GM19372 (cell line): ENCODE measurements at regions not wholly inside any gene's neighbourhood (a gene's known extent, or its start where the extent isn't known, plus 50 kb on each side); places are given as distances from the start of the nearest gene placed in this dataset.
"Not testable (repeated sequence)": the region's sequence is repeated elsewhere in the genome, so short reads cannot be mapped to it uniquely, and the experiment has no call there.

Source experiments
- ATAC-seq: cut with Tn5 transposase; IDR thresholded peaks from one replicate; pipeline ENCODE4 v1.9.1; 2021; ENCODE audit warnings: mild to moderate bottlenecking, low read depth, moderate library complexity; ENCODE audit not compliant: unreplicated experiment

DNA sequence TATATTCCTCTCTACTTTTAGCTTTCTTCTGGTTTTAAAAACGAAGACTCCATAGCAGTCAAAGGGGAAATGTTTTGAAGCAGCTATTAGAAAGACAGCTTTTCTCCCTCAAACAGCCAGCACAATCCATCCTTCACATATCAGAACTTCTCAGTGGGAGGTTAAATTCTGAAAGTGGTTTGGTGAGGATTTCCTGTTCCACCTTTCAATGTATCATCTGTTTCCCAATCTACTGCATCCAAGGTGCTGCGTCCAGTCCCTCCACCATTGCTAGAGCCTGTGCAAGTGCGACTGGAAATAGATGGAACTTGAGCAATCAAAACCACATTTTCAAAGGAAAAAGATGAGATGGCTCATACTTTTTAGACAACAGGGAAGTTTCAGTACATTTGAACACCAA is 508.3 kb upstream of the ARID1B start:
- no peak for ATAC-seq

GRCh38 chr6:156262014-156262413 is 515.2 kb upstream of the ARID1B start:
- no peak for ATAC-seq

GRCh38 chr6:156260815-156261214 is 516.4 kb upstream of the ARID1B start:
- ATAC-seq, result no peak

GRCh38 chr6:156258981-156259380 is 518.2 kb upstream of the ARID1B start:
- ATAC-seq, result no peak

DNA sequence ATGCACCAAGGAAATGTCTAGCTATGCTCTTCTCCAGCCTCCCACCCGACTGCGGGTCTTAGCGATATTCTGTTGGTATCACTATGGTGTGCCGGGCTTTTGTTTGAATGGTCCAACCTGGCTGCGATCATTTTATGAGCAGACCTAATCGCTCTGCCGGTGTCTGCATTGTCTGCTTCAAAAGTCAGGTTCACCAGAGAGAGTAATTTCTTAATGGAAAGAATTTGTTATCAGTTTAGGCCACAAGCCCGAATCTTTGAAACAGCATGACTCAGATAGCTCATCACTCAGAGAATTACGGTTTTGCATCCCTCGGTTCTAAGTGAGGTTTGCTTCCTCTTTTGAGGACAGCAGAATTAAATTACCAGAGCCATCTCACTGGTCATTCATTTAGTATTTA is 521.0 kb upstream of the ARID1B start:
- no peak for ATAC-seq

DNA sequence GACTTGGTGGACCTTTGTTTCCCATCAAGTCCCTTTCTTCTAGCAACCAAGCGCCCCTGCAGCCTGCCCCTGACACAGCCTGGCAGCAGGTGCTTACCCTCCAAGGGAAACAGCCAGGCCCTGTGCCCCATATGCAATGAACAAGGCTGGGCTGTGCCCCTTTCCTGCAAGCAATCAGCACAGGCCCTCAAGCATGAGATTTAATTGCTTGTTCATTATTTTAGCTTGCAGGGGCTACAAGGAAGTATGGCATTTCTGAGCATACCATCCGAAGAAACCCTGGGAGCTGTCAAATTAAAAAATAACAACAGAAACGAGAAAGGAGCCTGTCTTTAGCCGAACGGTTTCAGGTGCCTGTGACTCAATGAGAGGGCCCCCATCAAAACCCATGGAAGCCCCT is 522.9 kb upstream of the ARID1B start:
- ATAC-seq, result no peak

DNA sequence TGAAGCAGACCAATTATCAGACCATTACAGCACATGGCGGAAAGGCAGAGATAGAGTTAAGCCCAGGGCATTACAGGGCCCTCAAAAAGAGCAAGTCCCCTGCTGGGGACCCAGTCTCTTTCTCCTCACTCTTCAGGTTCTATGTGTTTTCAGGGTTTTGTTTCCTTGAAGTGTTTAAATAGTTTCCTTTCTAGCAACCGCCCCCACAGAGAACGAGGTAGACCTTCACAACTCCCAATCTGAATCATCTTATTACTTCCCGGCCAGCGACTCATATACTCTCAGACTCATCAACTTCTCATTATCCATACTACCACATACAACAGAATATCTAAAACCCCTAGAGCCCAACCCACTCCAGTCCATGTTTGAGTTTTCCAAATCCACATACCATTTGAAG is 526.6 kb upstream of the ARID1B start:
- ATAC-seq, result no peak

DNA sequence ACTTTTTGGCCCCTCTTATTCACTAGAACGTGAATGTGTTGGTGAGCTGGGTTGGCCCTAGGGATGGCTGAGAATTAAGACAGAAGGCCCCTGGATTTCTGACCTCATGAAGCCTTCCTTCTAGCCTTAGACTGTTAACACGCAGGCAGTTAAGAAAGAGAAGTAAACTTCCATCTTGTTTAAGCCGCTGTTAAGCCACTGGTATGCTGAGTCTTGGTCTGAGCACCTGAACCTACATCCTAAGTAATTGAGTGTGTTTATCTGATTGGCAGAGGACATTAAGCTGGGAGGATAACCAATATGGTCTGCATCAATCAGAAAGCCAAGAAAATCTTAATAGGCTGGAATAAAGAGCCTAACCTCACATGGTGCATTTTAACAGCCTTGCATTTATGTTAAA is 535.0 kb upstream of the ARID1B start:
- ATAC-seq, result no peak

- ATAC-seq, result no peak
Observed at GRCh38 chr6:156231026-156231765, 546.0 kb upstream of the ARID1B start.

- ATAC-seq, result no peak
Observed at GRCh38 chr6:156219973-156220372, 557.2 kb upstream of the ARID1B start.

DNA sequence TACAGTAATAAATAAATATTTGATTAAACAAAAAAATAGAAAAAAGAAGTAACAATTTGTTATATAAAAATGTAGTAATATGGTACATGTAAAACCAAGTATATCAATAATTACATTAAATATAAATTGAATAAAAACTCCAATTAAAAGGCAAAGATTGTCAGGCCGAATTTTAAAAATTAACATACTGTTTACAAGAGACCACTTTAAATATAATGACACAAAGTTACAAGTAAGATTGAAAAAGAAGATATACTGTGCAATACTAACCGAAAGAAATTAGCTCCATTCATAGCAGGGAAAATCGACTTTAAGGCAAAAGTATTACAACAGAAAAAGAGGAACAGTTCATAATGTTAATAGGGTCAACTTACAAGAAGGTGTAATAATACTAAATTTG is 571.5 kb upstream of the ARID1B start:
- no peak for ATAC-seq

GRCh38 chr6:156199182-156199581 is 578.0 kb upstream of the ARID1B start:
- no peak for ATAC-seq

GRCh38 chr6:156197513-156197912 is 579.7 kb upstream of the ARID1B start:
- ATAC-seq, result no peak

GRCh38 chr6:156194981-156195380 is 582.2 kb upstream of the ARID1B start:
- ATAC-seq, result no peak

GRCh38 chr6:156193381-156193780 is 583.8 kb upstream of the ARID1B start:
- ATAC-seq, result no peak

DNA sequence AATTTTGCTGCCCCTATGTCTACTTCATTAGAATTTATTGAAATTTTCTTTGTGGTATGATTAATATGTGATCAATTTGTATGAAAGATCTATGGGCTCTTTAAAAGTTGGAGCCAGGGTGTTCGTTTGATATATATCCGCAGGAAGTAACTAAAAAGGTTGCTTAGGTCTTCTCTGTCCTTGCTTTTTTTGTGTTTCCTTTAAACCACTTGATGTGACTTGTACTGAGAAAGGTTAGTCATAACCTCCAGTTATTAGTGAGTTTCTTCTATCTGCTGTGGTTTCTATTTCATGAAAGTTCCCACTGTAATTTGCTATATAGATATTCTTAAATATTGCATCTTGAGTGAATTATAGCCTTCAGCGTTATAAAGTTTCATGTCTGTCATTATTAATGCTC is 585.3 kb upstream of the ARID1B start:
- ATAC-seq, result no peak

- ATAC-seq, result not testable (repeated sequence)
Observed at GRCh38 chr6:156191390-156191789, 585.8 kb upstream of the ARID1B start.

DNA sequence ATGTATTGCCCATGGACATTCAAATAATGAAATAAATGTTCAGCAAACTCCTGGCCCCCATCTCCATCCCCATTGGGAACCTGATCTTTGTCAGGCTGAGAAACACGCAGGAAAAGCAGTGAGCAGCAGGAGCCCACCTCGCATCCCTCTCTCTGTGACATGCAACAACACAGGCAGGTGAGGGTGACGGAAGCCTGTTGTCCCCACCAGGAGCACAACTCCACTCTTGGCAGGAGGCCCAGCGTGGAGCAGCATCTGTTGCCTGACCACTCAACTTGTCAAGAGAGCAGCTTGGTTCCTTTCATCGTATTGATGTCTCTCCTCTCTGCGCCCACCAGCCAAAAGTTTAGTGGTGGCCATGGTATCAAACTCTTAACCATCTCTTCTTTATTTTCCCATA is 586.9 kb upstream of the ARID1B start:
- no peak for ATAC-seq

- ATAC-seq, result no peak
Observed at GRCh38 chr6:156189714-156190113, 587.5 kb upstream of the ARID1B start.

DNA sequence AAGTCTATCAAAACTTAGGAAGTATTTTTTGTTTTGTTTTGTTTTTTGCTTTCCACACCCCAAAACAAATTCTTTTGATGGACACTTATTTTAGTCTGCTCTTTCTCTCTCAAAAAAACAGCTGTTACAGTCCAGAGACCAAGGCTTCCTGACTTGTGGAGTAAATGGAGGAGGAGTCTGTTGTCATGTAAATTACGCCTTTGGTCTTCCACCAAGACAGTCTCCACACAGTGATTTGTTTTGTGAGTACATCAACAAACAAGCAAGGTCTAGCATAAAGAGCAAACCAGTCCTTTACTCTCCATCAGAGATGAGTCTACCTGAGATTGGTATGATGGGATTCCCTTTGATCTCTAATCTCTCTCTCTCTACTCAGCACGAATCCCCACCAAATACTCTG is 588.0 kb upstream of the ARID1B start:
- no peak for ATAC-seq

- no peak for ATAC-seq
Observed at GRCh38 chr6:156185113-156185512, 592.1 kb upstream of the ARID1B start.

DNA sequence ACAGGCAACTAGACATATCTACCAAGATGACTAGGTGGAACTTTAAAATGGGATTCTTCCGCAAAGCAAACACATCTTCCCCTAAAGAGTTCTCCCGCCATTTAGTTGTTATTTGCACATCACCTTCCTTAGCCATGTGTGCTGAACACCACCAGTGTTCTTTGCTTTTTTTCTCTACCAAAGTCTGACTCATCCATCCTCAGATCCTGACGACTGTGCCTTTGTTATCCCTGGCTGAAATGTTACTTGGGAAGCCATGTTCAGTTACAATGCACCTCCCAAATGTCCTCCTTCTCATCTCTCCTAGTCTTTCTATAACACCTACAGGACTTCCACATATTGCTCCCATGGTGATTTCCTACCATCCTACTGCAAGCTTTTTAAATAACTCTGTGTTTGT is 593.5 kb upstream of the ARID1B start:
- ATAC-seq, result no peak

- no peak for ATAC-seq
Observed at GRCh38 chr6:156182356-156182755, 594.8 kb upstream of the ARID1B start.
